GM23338 (cell line): ENCODE measurements at regions not wholly inside any gene's neighbourhood (a gene's known extent, or its start where the extent isn't known, plus 50 kb on each side); places are given as distances from the start of the nearest gene placed in this dataset.

Source experiments
- EZH2 ChIP-seq: fragments of 200-600 bp; sonication (generic); IDR thresholded peaks from one replicate; pipeline ENCODE4 v1.8.0; 2017; ENCODE audit warnings: antibody characterized with exemption, mild to moderate bottlenecking, low read depth; ENCODE audit not compliant: unreplicated experiment
- REST ChIP-seq: IDR thresholded peaks from one replicate; pipeline ENCODE4 v1.6.1; 2018; ENCODE audit warnings: antibody characterized with exemption; ENCODE audit not compliant: unreplicated experiment
- ZNF331 ChIP-seq: fragments of 250-450 bp; sonication (Bioruptor Pico); IDR thresholded peaks from 2 replicates; pipeline ENCODE4 v1.5.0; 2020; ENCODE audit warnings: low read depth, mild to moderate bottlenecking, moderate library complexity
- TF ChIP-seq, protein P1 (sequence below), 2 experiments: fragments of 200-600 bp in 1 of 2; sonication (generic) in 1 of 2; conservative IDR thresholded peaks; 2 replicates each; pipeline versions ENCODE4 v1.5.1 to v1.6.1; 2016 to 2017; ENCODE audit warnings: antibody characterized with exemption in 2 of 2, low read depth in 2 of 2, mild to moderate bottlenecking in 2 of 2, moderate library complexity in 1 of 2
- TF ChIP-seq, protein P2 (sequence below): IDR thresholded peaks from 2 replicates; pipeline ENCODE4 v1.6.1; 2016; ENCODE audit warnings: antibody characterized with exemption

GRCh38 chr21:19239696-19240095, 836.1 kb upstream of the TMPRSS15 start:
- TF ChIP-seq, protein P1, sequence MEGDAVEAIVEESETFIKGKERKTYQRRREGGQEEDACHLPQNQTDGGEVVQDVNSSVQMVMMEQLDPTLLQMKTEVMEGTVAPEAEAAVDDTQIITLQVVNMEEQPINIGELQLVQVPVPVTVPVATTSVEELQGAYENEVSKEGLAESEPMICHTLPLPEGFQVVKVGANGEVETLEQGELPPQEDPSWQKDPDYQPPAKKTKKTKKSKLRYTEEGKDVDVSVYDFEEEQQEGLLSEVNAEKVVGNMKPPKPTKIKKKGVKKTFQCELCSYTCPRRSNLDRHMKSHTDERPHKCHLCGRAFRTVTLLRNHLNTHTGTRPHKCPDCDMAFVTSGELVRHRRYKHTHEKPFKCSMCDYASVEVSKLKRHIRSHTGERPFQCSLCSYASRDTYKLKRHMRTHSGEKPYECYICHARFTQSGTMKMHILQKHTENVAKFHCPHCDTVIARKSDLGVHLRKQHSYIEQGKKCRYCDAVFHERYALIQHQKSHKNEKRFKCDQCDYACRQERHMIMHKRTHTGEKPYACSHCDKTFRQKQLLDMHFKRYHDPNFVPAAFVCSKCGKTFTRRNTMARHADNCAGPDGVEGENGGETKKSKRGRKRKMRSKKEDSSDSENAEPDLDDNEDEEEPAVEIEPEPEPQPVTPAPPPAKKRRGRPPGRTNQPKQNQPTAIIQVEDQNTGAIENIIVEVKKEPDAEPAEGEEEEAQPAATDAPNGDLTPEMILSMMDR (conservative IDR thresholded peaks at IDR 0.05; ENCODE audit: low read depth in 2 of 2), result no peak
- TF ChIP-seq REST (no peak), EZH2 (no peak), ZNF331 (CRISPR knock-in tag) (no peak)
- TF ChIP-seq, protein P2, sequence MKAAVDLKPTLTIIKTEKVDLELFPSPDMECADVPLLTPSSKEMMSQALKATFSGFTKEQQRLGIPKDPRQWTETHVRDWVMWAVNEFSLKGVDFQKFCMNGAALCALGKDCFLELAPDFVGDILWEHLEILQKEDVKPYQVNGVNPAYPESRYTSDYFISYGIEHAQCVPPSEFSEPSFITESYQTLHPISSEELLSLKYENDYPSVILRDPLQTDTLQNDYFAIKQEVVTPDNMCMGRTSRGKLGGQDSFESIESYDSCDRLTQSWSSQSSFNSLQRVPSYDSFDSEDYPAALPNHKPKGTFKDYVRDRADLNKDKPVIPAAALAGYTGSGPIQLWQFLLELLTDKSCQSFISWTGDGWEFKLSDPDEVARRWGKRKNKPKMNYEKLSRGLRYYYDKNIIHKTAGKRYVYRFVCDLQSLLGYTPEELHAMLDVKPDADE, result no peak
